LNCAP (cell line): ENCODE measurements at regions not wholly inside any gene's neighbourhood (a gene's known extent, or its start where the extent isn't known, plus 50 kb on each side); places are given as distances from the start of the nearest gene placed in this dataset.

ENCODE experiments used
- CTCF ChIP-seq: fragments of 450-650 bp; IDR thresholded peaks from 2 replicates; pipeline ENCODE4 v1.5.1; 2017; ENCODE audit warnings: mild to moderate bottlenecking

- TF ChIP-seq CTCF: no peak
Observed at GRCh38 chr18:39389800-39390379, 1824.3 kb upstream of the CELF4 start.

GRCh38 chr18:39380866-39381265 is 1815.3 kb upstream of the CELF4 start:
- TF ChIP-seq CTCF: no peak

GRCh38 chr18:39380186-39380725 is 1814.7 kb upstream of the CELF4 start:
- no peak for TF ChIP-seq CTCF

- no peak for TF ChIP-seq CTCF
Observed at GRCh38 chr18:39375066-39375465, 1809.5 kb upstream of the CELF4 start.

GRCh38 chr18:39371996-39372395 is 1806.4 kb upstream of the CELF4 start:
- no peak for TF ChIP-seq CTCF

- no peak for TF ChIP-seq CTCF
Observed at GRCh38 chr18:39366656-39367055, 1801.1 kb upstream of the CELF4 start.

GRCh38 chr18:39365836-39366485 is 1800.4 kb upstream of the CELF4 start:
- no peak for TF ChIP-seq CTCF
